A673 (cell line): ENCODE measurements at regions not wholly inside any gene's neighbourhood (a gene's known extent, or its start where the extent isn't known, plus 50 kb on each side); places are given as distances from the start of the nearest gene placed in this dataset.
"Not testable (repeated sequence)": the region's sequence is repeated elsewhere in the genome, so short reads cannot be mapped to it uniquely, and the experiment has no call there.

Experiments
- EZH2 ChIP-seq: fragments of 200-600 bp; sonication (generic); IDR thresholded peaks from 2 replicates; pipeline ENCODE4 v1.6.1; 2017; ENCODE audit warnings: borderline replicate concordance, low read depth, mild to moderate bottlenecking, mixed read lengths, antibody characterized with exemption, low read length; ENCODE audit not compliant: poor library complexity, severe bottlenecking
- TF ChIP-seq, protein P1 (sequence below): fragments of 300-800, 200-600 bp; sonication (generic); conservative IDR thresholded peaks from 2 replicates; pipeline ENCODE4 v1.5.1; 2017; ENCODE audit warnings: low read depth, mild to moderate bottlenecking, antibody characterized with exemption, low read length, moderate library complexity, mixed read lengths

- TF ChIP-seq, protein P1, sequence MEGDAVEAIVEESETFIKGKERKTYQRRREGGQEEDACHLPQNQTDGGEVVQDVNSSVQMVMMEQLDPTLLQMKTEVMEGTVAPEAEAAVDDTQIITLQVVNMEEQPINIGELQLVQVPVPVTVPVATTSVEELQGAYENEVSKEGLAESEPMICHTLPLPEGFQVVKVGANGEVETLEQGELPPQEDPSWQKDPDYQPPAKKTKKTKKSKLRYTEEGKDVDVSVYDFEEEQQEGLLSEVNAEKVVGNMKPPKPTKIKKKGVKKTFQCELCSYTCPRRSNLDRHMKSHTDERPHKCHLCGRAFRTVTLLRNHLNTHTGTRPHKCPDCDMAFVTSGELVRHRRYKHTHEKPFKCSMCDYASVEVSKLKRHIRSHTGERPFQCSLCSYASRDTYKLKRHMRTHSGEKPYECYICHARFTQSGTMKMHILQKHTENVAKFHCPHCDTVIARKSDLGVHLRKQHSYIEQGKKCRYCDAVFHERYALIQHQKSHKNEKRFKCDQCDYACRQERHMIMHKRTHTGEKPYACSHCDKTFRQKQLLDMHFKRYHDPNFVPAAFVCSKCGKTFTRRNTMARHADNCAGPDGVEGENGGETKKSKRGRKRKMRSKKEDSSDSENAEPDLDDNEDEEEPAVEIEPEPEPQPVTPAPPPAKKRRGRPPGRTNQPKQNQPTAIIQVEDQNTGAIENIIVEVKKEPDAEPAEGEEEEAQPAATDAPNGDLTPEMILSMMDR, result not testable (repeated sequence)
- TF ChIP-seq EZH2, result not testable (repeated sequence)
These were observed 592.8 kb downstream of the MATN1 start for GRCh38 chr1:30130566-30130965.
